ENCODE measurements at regions not wholly inside any gene's neighbourhood (a gene's known extent, or its start where the extent isn't known, plus 50 kb on each side); places are given as distances from the start of the nearest gene placed in this dataset.
"Not testable (repeated sequence)": the region's sequence is repeated elsewhere in the genome, so short reads cannot be mapped to it uniquely, and the experiment has no call there.

DNA sequence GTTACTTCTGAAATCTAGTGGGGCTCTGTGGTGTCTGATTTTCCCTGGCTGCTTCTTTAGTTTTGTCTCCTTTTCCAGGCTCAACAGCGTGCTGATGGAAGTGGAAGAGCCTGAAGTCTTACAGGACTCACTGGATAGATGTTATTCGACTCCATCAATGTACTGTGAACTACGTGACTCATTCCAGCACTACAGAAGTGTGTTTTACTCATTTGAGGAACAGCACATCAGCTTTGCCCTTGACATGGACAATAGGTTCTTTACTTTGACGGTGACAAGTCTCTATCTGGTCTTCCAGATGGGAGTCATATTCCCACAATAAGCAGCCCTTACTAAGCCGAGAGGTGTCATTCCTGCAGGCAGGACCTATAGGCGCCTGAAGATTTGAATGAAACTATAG is 51.1 kb downstream of the NBPF8 start:
- H3K9me2 ChIP-seq (replicated peaks; ENCODE audit: insufficient read depth, low read length); H3K36me3 ChIP-seq (ENCODE audit: low read length); H3K27me3 ChIP-seq (ENCODE audit: low read length); H3F3A ChIP-seq (ENCODE audit: insufficient read depth); H3K79me2 ChIP-seq (ENCODE audit: insufficient read depth, low read length); H3K27ac ChIP-seq (ENCODE audit: low read depth, low read length); H4K20me1 ChIP-seq (ENCODE audit: low read depth, low read length); H3K4me2 ChIP-seq (ENCODE audit: low read depth, low read length, poor library complexity, severe bottlenecking); H3K9me3 ChIP-seq (ENCODE audit: insufficient read depth, low read length); H3K9ac ChIP-seq (ENCODE audit: low read length); H2AFZ ChIP-seq (ENCODE audit: low read depth, low read length, severe bottlenecking); H3K4me3 ChIP-seq (ENCODE audit: insufficient read depth, low read length, poor library complexity, severe bottlenecking): not testable (repeated sequence)

DNA sequence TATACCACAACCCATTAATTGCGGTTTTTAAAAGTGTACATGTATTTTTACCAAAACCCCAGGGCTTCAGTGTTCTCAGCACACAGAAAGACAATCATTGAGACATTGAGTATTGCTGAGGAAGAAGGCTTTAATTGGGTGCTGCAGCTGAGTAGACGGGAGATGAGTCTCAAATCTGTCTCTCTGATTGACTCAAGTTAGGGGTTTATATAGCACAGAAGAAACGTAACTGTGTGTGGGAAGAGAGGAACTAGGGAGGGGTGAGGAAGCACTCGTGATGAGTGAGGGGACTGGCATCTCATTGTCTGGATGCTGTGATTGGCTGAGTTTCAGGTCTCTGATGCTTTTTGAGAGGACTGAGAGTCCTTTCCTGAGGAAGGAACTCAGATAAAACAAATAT is 62.8 kb downstream of the NBPF8 start:
- H3F3A ChIP-seq (ENCODE audit: insufficient read depth); H3K79me2 ChIP-seq (ENCODE audit: insufficient read depth, low read length); H3K27me3 ChIP-seq (ENCODE audit: low read length); H3K9ac ChIP-seq (ENCODE audit: low read length); H3K27ac ChIP-seq (ENCODE audit: low read depth, low read length); H2AFZ ChIP-seq (ENCODE audit: low read depth, low read length, severe bottlenecking); H3K9me3 ChIP-seq (ENCODE audit: insufficient read depth, low read length); H3K9me2 ChIP-seq (replicated peaks; ENCODE audit: insufficient read depth, low read length); H3K36me3 ChIP-seq (ENCODE audit: low read length); H3K4me2 ChIP-seq (ENCODE audit: low read depth, low read length, poor library complexity, severe bottlenecking); H4K20me1 ChIP-seq (ENCODE audit: low read depth, low read length); H3K4me3 ChIP-seq (ENCODE audit: insufficient read depth, low read length, poor library complexity, severe bottlenecking): not testable (repeated sequence)

- not testable (repeated sequence) for H3K36me3 ChIP-seq (ENCODE audit: low read length); H3K9me2 ChIP-seq (replicated peaks; ENCODE audit: insufficient read depth, low read length); H4K20me1 ChIP-seq (ENCODE audit: low read depth, low read length); H3K4me2 ChIP-seq (ENCODE audit: low read depth, low read length, poor library complexity, severe bottlenecking); H3K27ac ChIP-seq (ENCODE audit: low read depth, low read length); H3K79me2 ChIP-seq (ENCODE audit: insufficient read depth, low read length); H3K4me3 ChIP-seq (ENCODE audit: insufficient read depth, low read length, poor library complexity, severe bottlenecking); H3K27me3 ChIP-seq (ENCODE audit: low read length); H3K9ac ChIP-seq (ENCODE audit: low read length); H2AFZ ChIP-seq (ENCODE audit: low read depth, low read length, severe bottlenecking); H3F3A ChIP-seq (ENCODE audit: insufficient read depth); H3K9me3 ChIP-seq (ENCODE audit: insufficient read depth, low read length)
Observed at GRCh38 chr1:120478400-120478799, 63.6 kb downstream of the NBPF8 start.

DNA sequence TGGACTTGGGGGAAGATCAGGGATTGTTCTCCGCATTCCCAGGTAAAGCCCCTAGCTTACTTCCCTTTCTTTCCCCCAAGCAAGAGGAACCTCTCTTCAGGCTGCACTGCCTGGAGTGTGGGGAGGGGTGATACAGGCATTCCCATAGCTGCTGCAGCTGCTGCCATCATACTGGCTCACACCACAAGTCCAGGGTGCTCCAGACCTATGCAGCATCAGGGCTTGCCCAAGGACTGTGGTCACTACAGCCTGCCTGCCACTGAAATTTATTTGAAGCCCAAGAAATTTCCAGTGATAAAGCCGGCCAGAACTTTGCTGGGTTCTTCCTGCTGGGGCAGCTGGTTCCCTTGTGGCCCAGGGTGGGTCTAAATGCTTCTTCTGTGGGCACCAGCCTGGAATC is 72.7 kb downstream of the NBPF8 start:
- not testable (repeated sequence) for H3K36me3 ChIP-seq (ENCODE audit: low read length); H3K4me3 ChIP-seq (ENCODE audit: insufficient read depth, low read length, poor library complexity, severe bottlenecking); H4K20me1 ChIP-seq (ENCODE audit: low read depth, low read length); H3K27ac ChIP-seq (ENCODE audit: low read depth, low read length); H3K9me2 ChIP-seq (replicated peaks; ENCODE audit: insufficient read depth, low read length); H3K79me2 ChIP-seq (ENCODE audit: insufficient read depth, low read length); H3K9me3 ChIP-seq (ENCODE audit: insufficient read depth, low read length); H3K4me2 ChIP-seq (ENCODE audit: low read depth, low read length, poor library complexity, severe bottlenecking); H3K27me3 ChIP-seq (ENCODE audit: low read length); H2AFZ ChIP-seq (ENCODE audit: low read depth, low read length, severe bottlenecking); H3F3A ChIP-seq (ENCODE audit: insufficient read depth); H3K9ac ChIP-seq (ENCODE audit: low read length)

DNA sequence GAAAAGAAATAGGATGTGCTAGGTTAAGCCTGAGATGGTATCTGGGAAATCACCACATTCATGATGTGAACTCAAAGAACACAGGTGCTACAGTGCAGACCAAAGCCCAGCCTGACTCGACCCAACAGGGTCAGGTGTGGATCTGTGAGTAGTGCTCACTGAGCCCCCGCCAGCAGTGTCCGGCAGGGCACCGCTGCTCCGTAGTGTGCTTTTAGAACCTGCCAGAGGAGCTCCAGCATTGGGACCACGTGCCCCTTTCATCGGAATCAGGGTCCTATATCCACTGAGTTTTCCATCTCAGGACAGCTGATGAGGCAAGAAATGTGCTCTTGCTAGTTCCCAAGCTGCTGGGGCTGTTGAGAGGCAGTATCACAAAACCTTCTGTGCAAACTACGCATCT is 74.4 kb downstream of the NBPF8 start:
- not testable (repeated sequence) for H3K27me3 ChIP-seq (ENCODE audit: low read length); H3K9me2 ChIP-seq (replicated peaks; ENCODE audit: insufficient read depth, low read length); H4K20me1 ChIP-seq (ENCODE audit: low read depth, low read length); H3K27ac ChIP-seq (ENCODE audit: low read depth, low read length); H3K79me2 ChIP-seq (ENCODE audit: insufficient read depth, low read length); H3K4me2 ChIP-seq (ENCODE audit: low read depth, low read length, poor library complexity, severe bottlenecking); H3K9me3 ChIP-seq (ENCODE audit: insufficient read depth, low read length); H3K36me3 ChIP-seq (ENCODE audit: low read length); H2AFZ ChIP-seq (ENCODE audit: low read depth, low read length, severe bottlenecking); H3K9ac ChIP-seq (ENCODE audit: low read length); H3K4me3 ChIP-seq (ENCODE audit: insufficient read depth, low read length, poor library complexity, severe bottlenecking); H3F3A ChIP-seq (ENCODE audit: insufficient read depth)

DNA sequence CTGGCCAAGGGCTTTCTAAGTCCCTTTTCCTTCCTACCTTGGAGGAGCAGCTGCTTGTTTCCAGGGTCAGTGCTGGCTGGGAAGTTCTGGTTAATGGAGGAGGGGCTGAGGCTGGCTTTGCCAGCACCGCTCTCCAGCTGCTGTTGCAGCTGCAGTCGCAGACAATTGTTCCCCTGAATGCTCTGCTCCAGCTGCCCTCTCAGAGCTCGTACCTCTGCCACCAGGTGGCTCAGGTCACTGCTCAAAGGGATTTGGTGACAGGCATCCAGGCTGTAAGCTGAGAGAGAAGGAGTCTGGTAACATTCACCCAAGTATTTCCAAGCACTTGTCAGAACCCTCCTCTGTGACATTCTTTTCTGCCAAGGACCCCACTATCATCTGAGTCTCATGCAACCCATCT is 82.3 kb downstream of the NBPF8 start:
- not testable (repeated sequence) for H2AFZ ChIP-seq (ENCODE audit: low read depth, low read length, severe bottlenecking); H3K4me2 ChIP-seq (ENCODE audit: low read depth, low read length, poor library complexity, severe bottlenecking); H3K9me2 ChIP-seq (replicated peaks; ENCODE audit: insufficient read depth, low read length); H3K4me3 ChIP-seq (ENCODE audit: insufficient read depth, low read length, poor library complexity, severe bottlenecking); H3K27me3 ChIP-seq (ENCODE audit: low read length); H3K27ac ChIP-seq (ENCODE audit: low read depth, low read length); H3K9me3 ChIP-seq (ENCODE audit: insufficient read depth, low read length); H3K79me2 ChIP-seq (ENCODE audit: insufficient read depth, low read length); H3K36me3 ChIP-seq (ENCODE audit: low read length); H3F3A ChIP-seq (ENCODE audit: insufficient read depth); H3K9ac ChIP-seq (ENCODE audit: low read length); H4K20me1 ChIP-seq (ENCODE audit: low read depth, low read length)

- H2AFZ ChIP-seq (ENCODE audit: low read depth, low read length, severe bottlenecking); H3K9me2 ChIP-seq (replicated peaks; ENCODE audit: insufficient read depth, low read length); H3K9me3 ChIP-seq (ENCODE audit: insufficient read depth, low read length); H3K4me2 ChIP-seq (ENCODE audit: low read depth, low read length, poor library complexity, severe bottlenecking); H3K27me3 ChIP-seq (ENCODE audit: low read length); H3K27ac ChIP-seq (ENCODE audit: low read depth, low read length); H4K20me1 ChIP-seq (ENCODE audit: low read depth, low read length); H3K9ac ChIP-seq (ENCODE audit: low read length); H3F3A ChIP-seq (ENCODE audit: insufficient read depth); H3K4me3 ChIP-seq (ENCODE audit: insufficient read depth, low read length, poor library complexity, severe bottlenecking); H3K36me3 ChIP-seq (ENCODE audit: low read length); H3K79me2 ChIP-seq (ENCODE audit: insufficient read depth, low read length): not testable (repeated sequence)
Observed at GRCh38 chr1:120503284-120503683, 88.4 kb downstream of the NBPF8 start.

DNA sequence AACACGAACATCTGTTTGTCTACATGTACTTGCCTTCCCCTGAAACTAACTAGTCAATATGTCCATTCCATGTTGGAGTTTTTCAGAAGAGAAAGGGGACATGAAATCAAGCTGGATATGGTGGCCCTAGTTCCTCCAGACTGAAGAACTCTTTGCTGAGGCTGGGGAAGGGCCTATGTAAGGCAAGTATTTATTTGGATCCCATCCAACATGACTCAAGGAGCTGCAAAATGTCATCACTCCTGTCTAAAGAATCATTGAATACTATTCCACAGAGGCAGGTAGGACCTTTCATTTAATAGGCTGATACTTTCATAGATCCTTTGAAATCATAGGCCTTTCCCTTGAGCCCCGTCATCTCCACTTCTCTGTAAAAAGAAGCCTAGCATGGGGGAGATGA is 91.5 kb downstream of the NBPF8 start:
- not testable (repeated sequence) for H3K9ac ChIP-seq (ENCODE audit: low read length); H3K4me3 ChIP-seq (ENCODE audit: insufficient read depth, low read length, poor library complexity, severe bottlenecking); H3K9me2 ChIP-seq (replicated peaks; ENCODE audit: insufficient read depth, low read length); H3F3A ChIP-seq (ENCODE audit: insufficient read depth); H3K27ac ChIP-seq (ENCODE audit: low read depth, low read length); H3K79me2 ChIP-seq (ENCODE audit: insufficient read depth, low read length); H3K4me2 ChIP-seq (ENCODE audit: low read depth, low read length, poor library complexity, severe bottlenecking); H3K27me3 ChIP-seq (ENCODE audit: low read length); H3K9me3 ChIP-seq (ENCODE audit: insufficient read depth, low read length); H2AFZ ChIP-seq (ENCODE audit: low read depth, low read length, severe bottlenecking); H3K36me3 ChIP-seq (ENCODE audit: low read length); H4K20me1 ChIP-seq (ENCODE audit: low read depth, low read length)

DNA sequence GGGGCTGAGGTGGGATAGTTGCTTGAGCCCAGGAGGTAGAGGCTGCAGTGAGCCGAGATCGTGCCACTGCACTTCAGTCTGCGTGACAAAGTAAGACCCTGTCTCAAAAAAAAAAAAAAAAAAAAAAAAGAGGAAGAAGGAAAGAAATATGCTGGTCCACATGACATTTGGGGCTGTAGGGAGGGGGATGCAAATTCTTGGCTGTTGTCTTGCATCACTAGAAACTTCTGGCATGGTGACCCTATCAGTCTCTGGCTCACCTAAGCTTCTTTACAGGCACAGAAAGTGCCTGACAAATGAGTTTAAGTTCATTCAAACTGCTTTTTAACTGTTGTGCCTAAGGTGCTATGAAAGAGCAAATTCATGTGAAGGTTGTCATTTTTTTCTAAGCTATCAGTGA is 93.5 kb downstream of the NBPF8 start:
- H2AFZ ChIP-seq (ENCODE audit: low read depth, low read length, severe bottlenecking); H3K27ac ChIP-seq (ENCODE audit: low read depth, low read length); H3K4me2 ChIP-seq (ENCODE audit: low read depth, low read length, poor library complexity, severe bottlenecking); H3K9me3 ChIP-seq (ENCODE audit: insufficient read depth, low read length); H3F3A ChIP-seq (ENCODE audit: insufficient read depth); H3K9ac ChIP-seq (ENCODE audit: low read length); H3K4me3 ChIP-seq (ENCODE audit: insufficient read depth, low read length, poor library complexity, severe bottlenecking); H3K36me3 ChIP-seq (ENCODE audit: low read length); H3K27me3 ChIP-seq (ENCODE audit: low read length); H4K20me1 ChIP-seq (ENCODE audit: low read depth, low read length); H3K9me2 ChIP-seq (replicated peaks; ENCODE audit: insufficient read depth, low read length); H3K79me2 ChIP-seq (ENCODE audit: insufficient read depth, low read length): not testable (repeated sequence)

Data from SU-DHL-6 (cell line).